ENCODE measurements at regions not wholly inside any gene's neighbourhood (a gene's known extent, or its start where the extent isn't known, plus 50 kb on each side); places are given as distances from the start of the nearest gene placed in this dataset.

GRCh38 chr15:87492321-87492720 lies 764.2 kb downstream of the NTRK3 start:
- Histone ChIP-seq H3K36me3 (ENCODE audit: control insufficient read depth, insufficient read depth, low read length) (no peaks in the 10 kb centered on the region), H3K4me3 (ENCODE audit: low read depth, low read length) (no peak overlapping the region), H3K27me3 (ENCODE audit: control insufficient read depth, insufficient read depth, low read length) (no peaks in the 10 kb centered on the region)
- ChIA-PET CTCF (interaction anchor here (0.6 kb wide), 1 partner anchor 50 kb away, joined by 3 read pairs; no protein-coding TSS in a partner anchor), POLR2A (no interaction called here)
- no peak for DNase-seq (ENCODE audit: low read depth)
- TF ChIP-seq CTCF (IDR thresholded peaks at IDR 0.05; ENCODE audit: insufficient read depth, low read depth, low read length) = no peak

- Histone ChIP-seq H3K27me3 (ENCODE audit: control insufficient read depth, insufficient read depth, low read length) (no peaks in the 10 kb centered on the region), H3K4me3 (ENCODE audit: low read depth, low read length) (no peak overlapping the region), H3K36me3 (ENCODE audit: control insufficient read depth, insufficient read depth, low read length) (no peaks in the 10 kb centered on the region)
- TF ChIP-seq CTCF (IDR thresholded peaks at IDR 0.05; ENCODE audit: insufficient read depth, low read depth, low read length) = no peak
- POLR2A ChIA-PET = no interaction called here
- no peak for DNase-seq (ENCODE audit: low read depth)
- CTCF ChIA-PET = no interaction called here
Measured at GRCh38 chr15:87490666-87491065, 765.9 kb downstream of the NTRK3 start.

GRCh38 chr15:87489902-87490665 lies 766.5 kb downstream of the NTRK3 start:
- no peak for DNase-seq (ENCODE audit: low read depth)
- no peaks in the 10 kb centered on the region for H3K27me3 ChIP-seq (ENCODE audit: control insufficient read depth, insufficient read depth, low read length)
- no peaks in the 10 kb centered on the region for H3K36me3 ChIP-seq (ENCODE audit: control insufficient read depth, insufficient read depth, low read length)
- ChIA-PET POLR2A (no interaction called here), CTCF (no interaction called here)
- no peak overlapping the region for H3K4me3 ChIP-seq (ENCODE audit: low read depth, low read length)
- TF ChIP-seq CTCF (IDR thresholded peaks at IDR 0.05; ENCODE audit: insufficient read depth, low read depth, low read length) = no peak

- TF ChIP-seq CTCF (IDR thresholded peaks at IDR 0.05; ENCODE audit: insufficient read depth, low read depth, low read length) = no peak
- H3K27me3 ChIP-seq (ENCODE audit: control insufficient read depth, insufficient read depth, low read length) = no peaks in the 10 kb centered on the region
- POLR2A ChIA-PET = no interaction called here
- CTCF ChIA-PET = no interaction called here
- no peak overlapping the region for H3K4me3 ChIP-seq (ENCODE audit: low read depth, low read length)
- DNase-seq (ENCODE audit: low read depth) = no peak
- no peaks in the 10 kb centered on the region for H3K36me3 ChIP-seq (ENCODE audit: control insufficient read depth, insufficient read depth, low read length)
Measured at GRCh38 chr15:87489456-87489855, 767.1 kb downstream of the NTRK3 start.

GRCh38 chr15:87487484-87487883 lies 769.1 kb downstream of the NTRK3 start:
- no peak for DNase-seq (ENCODE audit: low read depth)
- Histone ChIP-seq H3K27me3 (ENCODE audit: control insufficient read depth, insufficient read depth, low read length) (no peaks in the 10 kb centered on the region), H3K4me3 (ENCODE audit: low read depth, low read length) (no peak overlapping the region), H3K36me3 (ENCODE audit: control insufficient read depth, insufficient read depth, low read length) (no peaks in the 10 kb centered on the region)
- CTCF ChIA-PET = no interaction called here
- no peak for TF ChIP-seq CTCF (IDR thresholded peaks at IDR 0.05; ENCODE audit: insufficient read depth, low read depth, low read length)
- POLR2A ChIA-PET = no interaction called here

Data from BJ (cell line).